ENCODE measurements at regions not wholly inside any gene's neighbourhood (a gene's known extent, or its start where the extent isn't known, plus 50 kb on each side); places are given as distances from the start of the nearest gene placed in this dataset.

- no peak for DNase-seq
- intact Hi-C loops (cut with micrococcal nuclease), result no loop called here
- Mint-ChIP-seq H3K27ac (no peak overlapping the region), H3K27me3 (no peaks in the 10 kb centered on the region), H3K4me1 (no peaks in the 10 kb centered on the region), H3K4me3 (no peak overlapping the region), H3K9me3 (peaks cover 9% of the 10 kb centered on the region), H3K36me3 (ENCODE audit: low read depth) (no peaks in the 10 kb centered on the region)
These were observed 872.0 kb upstream of the FLRT2 start for GRCh38 chr14:84657911-84658310.

DNA sequence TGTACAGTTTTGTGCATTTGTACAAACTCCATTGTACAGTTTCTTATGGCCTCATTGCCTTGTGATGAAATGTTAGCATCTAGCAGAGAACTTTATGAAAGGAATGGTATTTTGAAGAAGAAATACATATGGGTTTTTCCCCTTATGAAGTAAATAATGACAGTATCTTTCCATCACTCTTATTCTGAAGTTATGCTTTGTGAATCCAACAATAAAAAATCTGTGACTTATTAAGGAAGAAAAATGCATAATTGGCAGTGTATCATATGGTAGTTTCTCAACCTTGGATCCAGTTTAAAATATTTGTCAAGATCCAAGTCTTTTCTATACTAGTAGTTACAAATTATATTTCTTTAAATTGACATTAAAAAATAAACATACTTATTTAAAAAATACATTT, 859.1 kb upstream of the FLRT2 start:
- no peak for DNase-seq
- intact Hi-C loops (cut with micrococcal nuclease), result no loop called here
- Mint-ChIP-seq H3K9me3 (no peaks in the 10 kb centered on the region), H3K27me3 (no peaks in the 10 kb centered on the region), H3K36me3 (ENCODE audit: low read depth) (no peaks in the 10 kb centered on the region), H3K27ac (no peak overlapping the region), H3K4me3 (no peak overlapping the region), H3K4me1 (no peaks in the 10 kb centered on the region)

GRCh38 chr14:84671776-84672175, 858.2 kb upstream of the FLRT2 start:
- Mint-ChIP-seq H3K9me3 (no peaks in the 10 kb centered on the region), H3K4me3 (no peak overlapping the region), H3K27me3 (no peaks in the 10 kb centered on the region), H3K4me1 (no peaks in the 10 kb centered on the region), H3K27ac (no peak overlapping the region), H3K36me3 (ENCODE audit: low read depth) (no peaks in the 10 kb centered on the region)
- DNase-seq, result no peak
- intact Hi-C loops (cut with micrococcal nuclease), result no loop called here

- Mint-ChIP-seq H3K4me1 (no peaks in the 10 kb centered on the region), H3K9me3 (no peaks in the 10 kb centered on the region), H3K4me3 (no peak overlapping the region), H3K36me3 (ENCODE audit: low read depth) (no peaks in the 10 kb centered on the region), H3K27me3 (no peaks in the 10 kb centered on the region), H3K27ac (no peak overlapping the region)
- intact Hi-C loops (cut with micrococcal nuclease), result no loop called here
- no peak for DNase-seq
These were observed 855.3 kb upstream of the FLRT2 start for GRCh38 chr14:84674636-84675035.

GRCh38 chr14:84686550-84686949, 843.4 kb upstream of the FLRT2 start:
- Mint-ChIP-seq H3K27me3 (no peaks in the 10 kb centered on the region), H3K36me3 (ENCODE audit: low read depth) (no peaks in the 10 kb centered on the region), H3K4me3 (no peak overlapping the region), H3K4me1 (no peaks in the 10 kb centered on the region), H3K27ac (no peak overlapping the region), H3K9me3 (peaks cover 3% of the 10 kb centered on the region)
- no peak for DNase-seq
- intact Hi-C loops (cut with micrococcal nuclease), result no loop called here

GRCh38 chr14:84688297-84689025, 841.5 kb upstream of the FLRT2 start:
- no peak overlapping the region for H3K27ac Mint-ChIP-seq
- DNase-seq, result no peak
- H3K4me1 Mint-ChIP-seq, result no peaks in the 10 kb centered on the region
- H3K36me3 Mint-ChIP-seq (ENCODE audit: low read depth), result no peaks in the 10 kb centered on the region
- no peaks in the 10 kb centered on the region for H3K27me3 Mint-ChIP-seq
- no peak overlapping the region for H3K4me3 Mint-ChIP-seq
- intact Hi-C loops (cut with micrococcal nuclease), result no loop called here
- no peaks in the 10 kb centered on the region for H3K9me3 Mint-ChIP-seq

DNA sequence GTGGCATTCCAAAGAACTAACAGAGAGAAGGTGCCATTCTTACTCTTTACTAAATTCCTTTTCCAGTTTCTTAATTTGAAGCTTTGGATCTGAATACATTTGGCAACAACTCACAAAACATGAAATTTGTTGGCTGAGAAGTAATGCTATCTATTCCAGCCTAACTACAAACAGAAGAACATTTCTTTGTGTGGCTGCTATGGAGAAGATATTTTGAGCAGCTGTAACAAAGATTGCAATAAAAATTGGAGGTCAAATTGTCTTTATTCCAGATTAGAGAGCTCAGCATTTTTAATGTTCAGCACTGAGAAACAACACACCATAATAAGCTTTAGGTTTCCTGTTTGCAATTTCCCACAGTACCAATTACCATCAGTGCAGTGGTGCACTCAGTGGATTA, 835.8 kb upstream of the FLRT2 start:
- DNase-seq, result no peak
- no peaks in the 10 kb centered on the region for H3K4me1 Mint-ChIP-seq
- no peaks in the 10 kb centered on the region for H3K27me3 Mint-ChIP-seq
- H3K4me3 Mint-ChIP-seq, result no peak overlapping the region
- H3K36me3 Mint-ChIP-seq (ENCODE audit: low read depth), result no peaks in the 10 kb centered on the region
- H3K9me3 Mint-ChIP-seq, result no peaks in the 10 kb centered on the region
- H3K27ac Mint-ChIP-seq, result no peak overlapping the region
- intact Hi-C loops (cut with micrococcal nuclease), result no loop called here

GRCh38 chr14:84704601-84705000, 825.3 kb upstream of the FLRT2 start:
- Mint-ChIP-seq H3K4me1 (no peaks in the 10 kb centered on the region), H3K36me3 (ENCODE audit: low read depth) (no peaks in the 10 kb centered on the region), H3K27ac (no peak overlapping the region), H3K9me3 (no peaks in the 10 kb centered on the region), H3K4me3 (no peak overlapping the region), H3K27me3 (no peaks in the 10 kb centered on the region)
- DNase-seq, result no peak
- intact Hi-C loops (cut with micrococcal nuclease), result no loop called here

GRCh38 chr14:84707830-84708229, 822.1 kb upstream of the FLRT2 start:
- no peaks in the 10 kb centered on the region for H3K9me3 Mint-ChIP-seq
- no peaks in the 10 kb centered on the region for H3K27me3 Mint-ChIP-seq
- no peaks in the 10 kb centered on the region for H3K4me1 Mint-ChIP-seq
- H3K36me3 Mint-ChIP-seq (ENCODE audit: low read depth), result no peaks in the 10 kb centered on the region
- intact Hi-C loops (cut with micrococcal nuclease), result no loop called here
- no peak overlapping the region for H3K4me3 Mint-ChIP-seq
- no peak overlapping the region for H3K27ac Mint-ChIP-seq
- no peak for DNase-seq

DNA sequence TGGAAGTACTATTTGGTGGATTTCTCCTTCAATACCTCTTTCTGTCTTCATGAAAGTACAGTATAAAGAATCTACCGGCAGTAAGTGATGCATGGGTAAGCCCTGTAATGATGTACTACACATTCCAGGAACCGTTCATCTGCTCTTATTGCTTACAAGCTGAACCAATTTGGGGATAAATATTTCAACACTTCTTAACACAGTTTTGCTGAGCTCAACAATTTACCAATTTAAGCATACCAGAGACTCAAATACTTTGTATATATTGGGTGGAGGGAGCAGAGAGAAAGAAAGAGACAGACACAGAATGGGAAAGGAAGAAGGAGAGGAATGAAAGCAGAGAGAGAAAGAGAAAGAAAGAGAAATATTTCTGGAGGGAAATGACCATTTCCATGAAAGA, 821.1 kb upstream of the FLRT2 start:
- intact Hi-C loops (cut with micrococcal nuclease), result no loop called here
- H3K9me3 Mint-ChIP-seq, result no peaks in the 10 kb centered on the region
- H3K4me1 Mint-ChIP-seq, result no peaks in the 10 kb centered on the region
- H3K27me3 Mint-ChIP-seq, result no peaks in the 10 kb centered on the region
- H3K36me3 Mint-ChIP-seq (ENCODE audit: low read depth), result no peaks in the 10 kb centered on the region
- no peak overlapping the region for H3K27ac Mint-ChIP-seq
- no peak for DNase-seq
- no peak overlapping the region for H3K4me3 Mint-ChIP-seq

DNA sequence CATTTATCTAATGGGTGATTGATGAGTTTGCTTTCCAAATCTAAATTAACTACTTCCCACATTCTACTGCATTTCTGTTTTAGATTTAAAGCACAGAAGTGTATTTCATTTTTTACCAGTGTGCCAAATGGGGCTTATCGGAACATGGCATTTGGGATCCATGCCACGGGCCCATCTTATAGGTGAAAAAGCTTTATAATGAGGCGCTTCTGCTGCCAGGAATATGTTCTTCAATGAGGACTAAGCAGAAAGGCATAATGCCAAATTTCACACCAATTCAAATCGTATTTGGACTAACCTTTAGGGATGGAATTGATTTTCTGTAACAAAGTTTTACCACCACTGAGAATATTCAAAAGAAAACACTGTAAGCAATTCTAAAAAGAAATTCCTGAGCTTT, 803.5 kb upstream of the FLRT2 start:
- H3K4me3 Mint-ChIP-seq, result no peak overlapping the region
- no peaks in the 10 kb centered on the region for H3K36me3 Mint-ChIP-seq (ENCODE audit: low read depth)
- intact Hi-C loops (cut with micrococcal nuclease), result no loop called here

GRCh38 chr14:84749191-84749955, 780.6 kb upstream of the FLRT2 start:
- H3K9me3 Mint-ChIP-seq, result peaks cover 4% of the 10 kb centered on the region
- no peaks in the 10 kb centered on the region for H3K27me3 Mint-ChIP-seq
- no peak overlapping the region for H3K4me3 Mint-ChIP-seq
- intact Hi-C loops (cut with micrococcal nuclease), result no loop called here
- DNase-seq, result no peak
- no peaks in the 10 kb centered on the region for H3K36me3 Mint-ChIP-seq (ENCODE audit: low read depth)
- H3K4me1 Mint-ChIP-seq, result no peaks in the 10 kb centered on the region
- H3K27ac Mint-ChIP-seq, result no peak overlapping the region

More for the DNA sequence above, 803.5 kb upstream of the FLRT2 start:
- no peaks in the 10 kb centered on the region for H3K4me1 Mint-ChIP-seq
- no peaks in the 10 kb centered on the region for H3K27me3 Mint-ChIP-seq
- peaks cover 5% of the 10 kb centered on the region for H3K9me3 Mint-ChIP-seq
- H3K27ac Mint-ChIP-seq, result no peak overlapping the region
- no peak for DNase-seq

GRCh38 chr14:84750284-84750683, 779.7 kb upstream of the FLRT2 start:
- Mint-ChIP-seq H3K4me3 (no peak overlapping the region), H3K27me3 (no peaks in the 10 kb centered on the region), H3K36me3 (ENCODE audit: low read depth) (no peaks in the 10 kb centered on the region), H3K4me1 (no peaks in the 10 kb centered on the region), H3K27ac (no peak overlapping the region), H3K9me3 (peaks cover 4% of the 10 kb centered on the region)
- no peak for DNase-seq
- intact Hi-C loops (cut with micrococcal nuclease), result no loop called here

DNA sequence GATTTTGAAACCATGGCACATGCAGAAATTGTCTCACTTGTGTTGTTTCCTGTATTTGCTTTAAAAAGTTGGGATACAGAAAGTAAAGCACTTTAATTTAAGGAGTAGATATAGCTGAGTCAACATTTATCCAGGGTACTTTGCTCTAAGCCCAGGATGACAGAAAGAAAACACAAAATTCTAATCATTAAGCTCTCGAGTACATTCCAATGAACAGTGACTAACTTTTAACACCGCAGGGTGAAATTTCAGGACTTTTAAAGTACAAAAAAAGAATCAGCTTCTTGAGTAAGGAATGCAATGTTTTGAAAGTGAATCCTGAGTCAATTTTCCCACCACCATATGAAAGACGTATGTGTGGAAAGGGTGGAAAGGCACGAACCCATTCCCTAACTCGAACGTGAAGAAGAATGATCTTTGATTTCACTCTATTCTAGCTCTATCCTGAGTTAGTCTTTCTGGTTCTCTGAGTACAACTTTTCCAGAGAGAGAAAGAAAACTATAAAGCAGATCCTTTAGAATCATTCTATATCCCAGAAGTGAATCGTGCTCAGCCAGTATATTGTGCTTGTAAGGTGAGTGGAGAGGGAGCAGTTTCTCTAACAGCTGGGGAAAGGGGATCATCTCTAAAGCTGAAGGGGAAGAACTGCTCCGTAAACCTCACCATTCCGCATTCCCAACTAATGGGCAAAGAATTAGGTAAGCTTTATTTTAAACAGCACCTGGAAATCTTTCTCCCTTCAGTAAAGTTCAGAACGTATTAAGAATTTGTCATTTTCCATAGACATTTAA, 779.0 kb upstream of the FLRT2 start:
- Mint-ChIP-seq H3K27me3 (no peaks in the 10 kb centered on the region), H3K36me3 (ENCODE audit: low read depth) (no peaks in the 10 kb centered on the region), H3K27ac (no peak overlapping the region), H3K4me3 (no peak overlapping the region), H3K9me3 (peaks cover 4% of the 10 kb centered on the region), H3K4me1 (no peaks in the 10 kb centered on the region)
- no peak for DNase-seq
- intact Hi-C loops (cut with micrococcal nuclease), result no loop called here
